ENCODE measurements at regions not wholly inside any gene's neighbourhood (a gene's known extent, or its start where the extent isn't known, plus 50 kb on each side); places are given as distances from the start of the nearest gene placed in this dataset.

- CTCF ChIA-PET: no interaction called here
- Histone ChIP-seq H3K27ac (ENCODE audit: low read depth, low read length) (no peak overlapping the region), H3K27me3 (ENCODE audit: insufficient read depth, low read length) (peaks cover 5% of the 10 kb centered on the region), H3K9ac (ENCODE audit: low read length) (no peak overlapping the region), H3K9me3 (ENCODE audit: control insufficient read depth in 1 of 2, insufficient read depth in 1 of 2, low read depth in 1 of 2, low read length in 2 of 2) (no peaks in the 10 kb centered on the region), H3K9me2 (ENCODE audit: insufficient read depth) (no peaks in the 10 kb centered on the region), H4K20me1 (ENCODE audit: insufficient read depth) (no peaks in the 10 kb centered on the region), H3K4me1 (ENCODE audit: control insufficient read depth in 1 of 2, insufficient read depth in 2 of 2, low read length in 2 of 2) (no peaks in the 10 kb centered on the region), H3K4me3 (replicated peaks in 1 of 2; ENCODE audit: low read depth in 1 of 2, low read length in 2 of 2) (no peak overlapping the region), H2AFZ (ENCODE audit: low read depth, low read length, poor library complexity, severe bottlenecking) (no peak overlapping the region), H3K4me2 (ENCODE audit: low read length) (no peak overlapping the region), H3K79me2 (ENCODE audit: insufficient read depth, low read length) (no peaks in the 10 kb centered on the region), H3K36me3 (ENCODE audit: control insufficient read depth in 1 of 2, insufficient read depth in 2 of 2, low read length in 2 of 2) (no peaks in the 10 kb centered on the region)
- intact Hi-C loops (cut with micrococcal nuclease): no loop called here
- TF ChIP-seq JUND (IDR thresholded peaks at IDR 0.05): no peak
- TF ChIP-seq, protein P1, sequence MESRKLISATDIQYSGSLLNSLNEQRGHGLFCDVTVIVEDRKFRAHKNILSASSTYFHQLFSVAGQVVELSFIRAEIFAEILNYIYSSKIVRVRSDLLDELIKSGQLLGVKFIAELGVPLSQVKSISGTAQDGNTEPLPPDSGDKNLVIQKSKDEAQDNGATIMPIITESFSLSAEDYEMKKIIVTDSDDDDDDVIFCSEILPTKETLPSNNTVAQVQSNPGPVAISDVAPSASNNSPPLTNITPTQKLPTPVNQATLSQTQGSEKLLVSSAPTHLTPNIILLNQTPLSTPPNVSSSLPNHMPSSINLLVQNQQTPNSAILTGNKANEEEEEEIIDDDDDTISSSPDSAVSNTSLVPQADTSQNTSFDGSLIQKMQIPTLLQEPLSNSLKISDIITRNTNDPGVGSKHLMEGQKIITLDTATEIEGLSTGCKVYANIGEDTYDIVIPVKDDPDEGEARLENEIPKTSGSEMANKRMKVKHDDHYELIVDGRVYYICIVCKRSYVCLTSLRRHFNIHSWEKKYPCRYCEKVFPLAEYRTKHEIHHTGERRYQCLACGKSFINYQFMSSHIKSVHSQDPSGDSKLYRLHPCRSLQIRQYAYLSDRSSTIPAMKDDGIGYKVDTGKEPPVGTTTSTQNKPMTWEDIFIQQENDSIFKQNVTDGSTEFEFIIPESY (IDR thresholded peaks at IDR 0.05; ENCODE audit: extremely low read depth, insufficient replicate concordance, low read length): no peak
- no peak for ATAC-seq
- DNase-seq (ENCODE audit: low read depth, low spot score): no peak
- BruUV-seq (replicated peaks): no TSS peak
- POLR2A ChIA-PET: no interaction called here
- RAD21 ChIA-PET (ENCODE audit: low non-redundant PET in 1 of 2, low total read pairs in 2 of 2, uncharacterized antibody in 2 of 2, unreplicated experiment in 2 of 2): no interaction called here
These were observed 112.7 kb upstream of the GAREM1 start for GRCh38 chr18:32583431-32583830.

DNA sequence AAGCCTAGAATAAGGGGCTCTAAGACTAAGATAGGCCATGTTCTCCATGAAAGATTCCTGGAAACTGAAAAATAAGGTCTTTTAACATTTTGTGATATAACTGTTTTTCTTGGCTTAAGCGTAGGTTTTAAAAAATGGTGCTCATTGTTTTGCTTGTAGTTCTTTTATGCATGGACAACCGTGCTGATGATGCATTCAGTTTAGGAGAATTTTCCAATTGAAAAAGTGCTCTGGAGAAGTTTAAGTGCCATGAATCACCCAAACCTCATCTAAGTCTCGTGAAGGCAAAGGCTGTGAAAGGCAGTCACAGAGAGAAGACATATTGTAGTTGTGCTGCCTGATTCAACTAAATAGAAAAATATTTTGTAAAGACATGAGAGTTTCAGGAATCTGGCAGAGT is 111.8 kb upstream of the GAREM1 start:
- Histone ChIP-seq H3K9me3 (ENCODE audit: control insufficient read depth in 1 of 2, insufficient read depth in 1 of 2, low read depth in 1 of 2, low read length in 2 of 2) (no peaks in the 10 kb centered on the region), H2AFZ (ENCODE audit: low read depth, low read length, poor library complexity, severe bottlenecking) (no peak overlapping the region), H3K9me2 (ENCODE audit: insufficient read depth) (no peaks in the 10 kb centered on the region), H4K20me1 (ENCODE audit: insufficient read depth) (no peaks in the 10 kb centered on the region), H3K27me3 (ENCODE audit: insufficient read depth, low read length) (peaks cover 6% of the 10 kb centered on the region), H3K27ac (ENCODE audit: low read depth, low read length) (no peak overlapping the region), H3K9ac (ENCODE audit: low read length) (no peak overlapping the region), H3K4me1 (ENCODE audit: control insufficient read depth in 1 of 2, insufficient read depth in 2 of 2, low read length in 2 of 2) (no peaks in the 10 kb centered on the region), H3K79me2 (ENCODE audit: insufficient read depth, low read length) (no peaks in the 10 kb centered on the region), H3K4me3 (replicated peaks in 1 of 2; ENCODE audit: low read depth in 1 of 2, low read length in 2 of 2) (no peak overlapping the region), H3K36me3 (ENCODE audit: control insufficient read depth in 1 of 2, insufficient read depth in 2 of 2, low read length in 2 of 2) (no peaks in the 10 kb centered on the region), H3K4me2 (ENCODE audit: low read length) (no peak overlapping the region)
- no TSS peak for BruUV-seq (replicated peaks)
- ChIA-PET CTCF (no interaction called here), RAD21 (ENCODE audit: low non-redundant PET in 1 of 2, low total read pairs in 2 of 2, uncharacterized antibody in 2 of 2, unreplicated experiment in 2 of 2) (no interaction called here), POLR2A (no interaction called here)
- TF ChIP-seq YY1 (IDR thresholded peaks at IDR 0.05; ENCODE audit: extremely low read depth, insufficient replicate concordance, low read depth, low read length) (no peak), FOSL1 (IDR thresholded peaks at IDR 0.05; ENCODE audit: low read depth) (no peak), POLR2A (IDR thresholded peaks at IDR 0.05; ENCODE audit: borderline replicate concordance, extremely low read depth, insufficient read depth, insufficient read length) (no peak), SRF (IDR thresholded peaks at IDR 0.05; ENCODE audit: low read depth) (no peak), RAD21 (IDR thresholded peaks at IDR 0.05; ENCODE audit: low read depth) (no peak), POLR2AphosphoS5 (IDR thresholded peaks at IDR 0.05; ENCODE audit: low read depth, low read length) (no peak), JUND (IDR thresholded peaks at IDR 0.05) (no peak), TCF7L2 (IDR thresholded peaks at IDR 0.05; ENCODE audit: borderline replicate concordance, extremely low read depth, insufficient read depth, insufficient read length) (no peak), ZNF274 (IDR thresholded peaks at IDR 0.05; ENCODE audit: low read depth, low read length) (no peak)
- ATAC-seq (no peak), DNase-seq (ENCODE audit: low read depth, low spot score) (no peak)
- intact Hi-C loops (cut with micrococcal nuclease): no loop called here
